K562 (cell line): ENCODE measurements at regions not wholly inside any gene's neighbourhood (a gene's known extent, or its start where the extent isn't known, plus 50 kb on each side); places are given as distances from the start of the nearest gene placed in this dataset.

Experiments
- ATAC-seq: fragments of 200-7000 bp; cut with Tn5 transposase; 3 replicates; pipeline ENCODE4 v1.9.1; 2020; ENCODE audit warnings: moderate library complexity
- BruUV-seq: library from RNA; stranded (reverse); fragments of 400-500 nt; replicated peaks from 2 replicates; lab custom pipeline; 2021; lab: Mats Ljungman, UMichigan
- CTCF ChIA-PET: fragments of 300-600 bp; formaldehyde crosslinking; extraction: SDS; loops from one replicate; lab custom pipeline; 2021; ENCODE audit warnings: low intra/inter-chr PET ratio; lab: Yijun Ruan, JAX
- POLR2A ChIA-PET: fragments of 300-600, 350-650 bp; sonication (Branson Sonifier 250); formaldehyde crosslinking; extraction: SDS; loops from one replicate; lab custom pipeline; 2021; ENCODE audit warnings: antibody characterized with exemption, inconsistent platforms; lab: Yijun Ruan, JAX
- DNase-seq, 4 experiments: peaks; one replicate each; pipeline versions ENCODE4 v3.0.0 to v3.0.0-alpha.2; 2011 to 2018; ENCODE audit warnings: low spot score in 3 of 4, mixed read lengths in 3 of 4; ENCODE audit errors: extremely low read depth in 1 of 4
- FAIRE-seq: peaks from 2 replicates; lab custom pipeline; 2011; peaks lifted over from hg19 to GRCh38; lab: Jason Lieb, UNC
- H2AFZ ChIP-seq: 2 replicates; pipeline ENCODE4 v1.6.0; 2011; ENCODE audit warnings: low read depth, low read length, control low read depth, inconsistent platforms
- H3K27ac ChIP-seq: fragments of 200-600 bp; 3 replicates; pipeline ENCODE4 v1.8.0; 2011; ENCODE audit warnings: low read depth, mild to moderate bottlenecking, control low read depth, inconsistent platforms, low read length, moderate library complexity, mixed read lengths; ENCODE audit errors: extremely low read depth
- H3K27me3 ChIP-seq, 2 experiments: fragments of 300-600 bp in 1 of 2; 2 replicates in 1 of 2; 3 replicates in 1 of 2; pipeline versions ENCODE4 v1.6.0 to v1.8.0; 2011; ENCODE audit warnings: inconsistent platforms in 2 of 2, low read length in 2 of 2, mild to moderate bottlenecking in 1 of 2, mixed read lengths in 1 of 2, moderate library complexity in 1 of 2; ENCODE audit not compliant: control insufficient read depth in 2 of 2, insufficient read depth in 2 of 2
- H3K36me3 ChIP-seq: fragments of 300-600 bp; 3 replicates; pipeline ENCODE4 v1.8.0; 2011; ENCODE audit warnings: mild to moderate bottlenecking, low read length, inconsistent platforms; ENCODE audit not compliant: control insufficient read depth, insufficient read depth
- H3K4me1 ChIP-seq, 2 experiments: fragments of 200-600 bp in 1 of 2; replicated peaks in 1 of 2; 2 replicates in 1 of 2; 3 replicates in 1 of 2; pipeline versions ENCODE4 v1.5.1 to v1.8.0; 2011; ENCODE audit warnings: inconsistent platforms in 2 of 2, low read length in 2 of 2, mild to moderate bottlenecking in 1 of 2, mixed read lengths in 1 of 2, moderate library complexity in 1 of 2; ENCODE audit not compliant: control insufficient read depth in 2 of 2, insufficient read depth in 2 of 2
- H3K4me2 ChIP-seq: 2 replicates; pipeline ENCODE4 v1.6.1; 2011; ENCODE audit warnings: low read length, control low read depth, inconsistent platforms, mixed read lengths; ENCODE audit not compliant: insufficient read depth
- H3K4me3 ChIP-seq: fragments of 200-600 bp; sonication (generic), shearing (Covaris generic); 2 replicates; pipeline ENCODE4 v1.5.1; 2016; ENCODE audit warnings: control low read depth, inconsistent platforms
- H3K79me2 ChIP-seq: fragments of 200-600 bp; 3 replicates; pipeline ENCODE4 v1.8.0; 2011; ENCODE audit warnings: low read length, inconsistent platforms; ENCODE audit not compliant: control insufficient read depth, insufficient read depth
- H3K9ac ChIP-seq, 2 experiments: 2 replicates each; pipeline versions ENCODE4 v1.6.0 to v1.6.1; 2011; ENCODE audit warnings: low read depth in 2 of 2, low read length in 2 of 2, control low read depth in 1 of 2, inconsistent platforms in 1 of 2, mild to moderate bottlenecking in 1 of 2, mixed read lengths in 1 of 2; ENCODE audit not compliant: insufficient read depth in 1 of 2
- H3K9me1 ChIP-seq: one replicate; pipeline ENCODE4 v1.6.0; 2011; ENCODE audit warnings: inconsistent platforms, mild to moderate bottlenecking, low read length, moderate library complexity; ENCODE audit not compliant: control insufficient read depth, insufficient read depth
- H3K9me3 ChIP-seq: replicated peaks from 2 replicates; pipeline ENCODE4 v1.5.1; 2011; ENCODE audit warnings: low read depth, low read length, inconsistent platforms; ENCODE audit not compliant: control insufficient read depth, insufficient read depth
- H4K20me1 ChIP-seq: replicated peaks from 2 replicates; pipeline ENCODE4 v1.6.1; 2011; ENCODE audit warnings: low read length, inconsistent platforms, mixed read lengths; ENCODE audit not compliant: control insufficient read depth, insufficient read depth
- E2F3 ChIP-seq: fragments of 250-450 bp; sonication (Bioruptor Pico); IDR thresholded peaks from 2 replicates; pipeline ENCODE4 v1.4.0; 2020; ENCODE audit warnings: mild to moderate bottlenecking
- FOXK1 ChIP-seq: sonication (generic); formaldehyde crosslinking; IDR thresholded peaks from 2 replicates; pipeline ENCODE4 v1.8.0; 2022; ENCODE audit warnings: missing genetic modification reagents, mild to moderate bottlenecking, borderline replicate concordance
- FOXK2 ChIP-seq, 2 experiments: fragments of 450-650 bp; IDR thresholded peaks in 1 of 2; conservative IDR thresholded peaks in 1 of 2; 2 replicates each; pipeline ENCODE4 v1.6.1; 2016; ENCODE audit warnings: low read depth in 2 of 2, mild to moderate bottlenecking in 1 of 2
- ILF3 ChIP-seq: fragments of 450-650 bp; IDR thresholded peaks from 2 replicates; pipeline ENCODE4 v1.6.1; 2018; ENCODE audit warnings: antibody characterized with exemption, mild to moderate bottlenecking, moderate library complexity, borderline replicate concordance
- KDM2B ChIP-seq: fragments of 250-450 bp; sonication (Bioruptor Pico); IDR thresholded peaks from 2 replicates; pipeline ENCODE4 v1.8.0; 2021; ENCODE audit warnings: mild to moderate bottlenecking, moderate library complexity
- KLF1 ChIP-seq: fragments of 450-650 bp; IDR thresholded peaks from 2 replicates; pipeline ENCODE4 v1.6.1; 2016; ENCODE audit warnings: missing genetic modification characterization, missing compliant biosample characterization
- YBX1 ChIP-seq: fragments of 450-650 bp; IDR thresholded peaks from 2 replicates; pipeline ENCODE4 v1.7.1; 2016; ENCODE audit warnings: mild to moderate bottlenecking
- ZKSCAN1 ChIP-seq: fragments of 150-350 bp; IDR thresholded peaks from 2 replicates; pipeline ENCODE4 v1.6.1; 2016; ENCODE audit warnings: low read depth, low read length
- ZNF146 ChIP-seq: IDR thresholded peaks from one replicate; pipeline ENCODE4 v1.6.1; 2018; ENCODE audit warnings: missing compliant biosample characterization; ENCODE audit not compliant: unreplicated experiment
- ZNF431 ChIP-seq: sonication (generic); formaldehyde crosslinking; IDR thresholded peaks from 2 replicates; pipeline ENCODE4 v1.8.0; 2022; ENCODE audit warnings: mild to moderate bottlenecking, missing genetic modification reagents
- ZNF57 ChIP-seq: fragments of 450-650 bp; formaldehyde crosslinking; IDR thresholded peaks from 2 replicates; pipeline ENCODE4 v1.4.0; 2020; ENCODE audit warnings: mild to moderate bottlenecking, moderate library complexity
- ZNF785 ChIP-seq: fragments of 250-450 bp; sonication (Bioruptor Pico); IDR thresholded peaks from 2 replicates; pipeline ENCODE4 v1.4.0; 2020; ENCODE audit warnings: mild to moderate bottlenecking
- WGBS: fragments of 100-300 bp; shearing (Covaris generic); methylation state at CpG from one replicate; pipeline ENCODE4 v1.1.6; 2016; ENCODE audit warnings: low coverage, mixed read lengths; ENCODE audit not compliant: insufficient coverage; ENCODE audit errors: missing lambda C conversion rate; 5-methylcytosine and 5-hydroxymethylcytosine counted together
- in situ Hi-C: fragments of 300-500 bp; cut with MboI; formaldehyde crosslinking; loops from 4 replicates; pipeline ENCODE4 v1.15.0; 2018; ENCODE audit warnings: inconsistent platforms, mixed read lengths
- intact Hi-C: fragments of 100-400 bp; cut with micrococcal nuclease; formaldehyde crosslinking; loops from 2 replicates; pipeline ENCODE4 v1.14.2; 2022
- TF ChIP-seq, protein P1 (sequence below): fragments of 250-450 bp; sonication (Bioruptor Pico); IDR thresholded peaks from 2 replicates; pipeline ENCODE4 v1.4.0; 2020; ENCODE audit warnings: borderline replicate concordance
- TF ChIP-seq, protein P2 (sequence below): fragments of 250-450 bp; sonication (Bioruptor Pico); IDR thresholded peaks from 2 replicates; pipeline ENCODE4 v1.4.0; 2020; ENCODE audit warnings: mild to moderate bottlenecking, moderate library complexity
- TF ChIP-seq, protein P3 (sequence below): IDR thresholded peaks from 2 replicates; pipeline ENCODE4 v1.6.1; 2011; ENCODE audit warnings: borderline replicate concordance, low read depth, mild to moderate bottlenecking, moderate library complexity, low read length; ENCODE audit not compliant: insufficient read depth, poor library complexity, severe bottlenecking

DNA sequence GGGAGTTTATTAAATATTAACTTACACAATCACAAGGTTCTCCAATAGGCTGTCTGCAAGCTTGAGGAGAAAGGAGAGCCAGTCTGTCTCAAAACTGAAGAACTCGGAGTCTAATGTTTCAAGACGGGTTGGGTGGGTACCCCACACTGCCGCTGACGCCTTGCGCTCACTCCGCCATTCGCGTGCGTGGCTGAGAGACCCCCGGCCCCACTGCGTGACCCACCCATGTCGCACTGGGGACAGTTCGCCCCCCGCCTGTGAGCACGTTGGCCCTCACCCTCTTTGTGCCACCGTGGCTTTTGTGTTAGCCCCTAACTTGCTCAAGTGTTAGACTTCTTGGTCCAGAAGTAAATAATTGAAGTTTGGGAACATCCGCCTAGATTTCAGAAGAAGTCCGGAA lies 270.0 kb upstream of the ITGA1 start:
- Histone ChIP-seq H2AFZ (no peak overlapping the region), H4K20me1 (no peaks in the 10 kb centered on the region), H3K27ac (no peak overlapping the region), H3K27me3 (no peaks in the 10 kb centered on the region), H3K4me3 (no peak overlapping the region), H3K9me1 (no peaks in the 10 kb centered on the region), H3K9me3 (no peaks in the 10 kb centered on the region), H3K4me2 (no peak overlapping the region), H3K36me3 (no peaks in the 10 kb centered on the region), H3K79me2 (no peaks in the 10 kb centered on the region), H3K9ac (no peak overlapping the region), H3K4me1 (no peaks in the 10 kb centered on the region)
- TF ChIP-seq, protein P1, sequence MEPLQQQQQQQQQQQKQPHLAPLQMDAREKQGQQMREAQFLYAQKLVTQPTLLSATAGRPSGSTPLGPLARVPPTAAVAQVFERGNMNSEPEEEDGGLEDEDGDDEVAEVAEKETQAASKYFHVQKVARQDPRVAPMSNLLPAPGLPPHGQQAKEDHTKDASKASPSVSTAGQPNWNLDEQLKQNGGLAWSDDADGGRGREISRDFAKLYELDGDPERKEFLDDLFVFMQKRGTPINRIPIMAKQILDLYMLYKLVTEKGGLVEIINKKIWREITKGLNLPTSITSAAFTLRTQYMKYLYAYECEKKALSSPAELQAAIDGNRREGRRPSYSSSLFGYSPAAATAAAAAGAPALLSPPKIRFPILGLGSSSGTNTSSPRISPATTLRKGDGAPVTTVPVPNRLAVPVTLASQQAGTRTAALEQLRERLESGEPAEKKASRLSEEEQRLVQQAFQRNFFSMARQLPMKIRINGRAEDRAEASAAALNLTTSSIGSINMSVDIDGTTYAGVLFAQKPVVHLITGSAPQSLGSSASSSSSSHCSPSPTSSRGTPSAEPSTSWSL (CRISPR knock-in tag): no peak
- TF ChIP-seq FOXK1 (no peak), ILF3 (no peak), KLF1 (tag) (no peak), ZNF57 (CRISPR knock-in tag) (no peak), YBX1 (no peak), ZNF146 (CRISPR knock-in tag) (no peak), E2F3 (CRISPR knock-in tag) (no peak), ZNF431 (CRISPR knock-in tag) (no peak), KDM2B (no peak), ZKSCAN1 (no peak), ZNF785 (CRISPR knock-in tag) (no peak), FOXK2 (conservative IDR thresholded peaks at IDR 0.05 in 1 of 2, IDR thresholded peaks at IDR 0.05 in 1 of 2; ENCODE audit: low read depth in 2 of 2) (no peak)
- TF ChIP-seq, protein P2, sequence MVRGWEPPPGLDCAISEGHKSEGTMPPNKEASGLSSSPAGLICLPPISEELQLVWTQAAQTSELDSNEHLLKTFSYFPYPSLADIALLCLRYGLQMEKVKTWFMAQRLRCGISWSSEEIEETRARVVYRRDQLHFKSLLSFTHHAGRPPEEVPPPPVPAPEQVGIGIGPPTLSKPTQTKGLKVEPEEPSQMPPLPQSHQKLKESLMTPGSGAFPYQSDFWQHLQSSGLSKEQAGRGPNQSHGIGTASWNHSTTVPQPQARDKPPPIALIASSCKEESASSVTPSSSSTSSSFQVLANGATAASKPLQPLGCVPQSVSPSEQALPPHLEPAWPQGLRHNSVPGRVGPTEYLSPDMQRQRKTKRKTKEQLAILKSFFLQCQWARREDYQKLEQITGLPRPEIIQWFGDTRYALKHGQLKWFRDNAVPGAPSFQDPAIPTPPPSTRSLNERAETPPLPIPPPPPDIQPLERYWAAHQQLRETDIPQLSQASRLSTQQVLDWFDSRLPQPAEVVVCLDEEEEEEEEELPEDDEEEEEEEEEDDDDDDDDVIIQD: no peak
- TF ChIP-seq, protein P3, sequence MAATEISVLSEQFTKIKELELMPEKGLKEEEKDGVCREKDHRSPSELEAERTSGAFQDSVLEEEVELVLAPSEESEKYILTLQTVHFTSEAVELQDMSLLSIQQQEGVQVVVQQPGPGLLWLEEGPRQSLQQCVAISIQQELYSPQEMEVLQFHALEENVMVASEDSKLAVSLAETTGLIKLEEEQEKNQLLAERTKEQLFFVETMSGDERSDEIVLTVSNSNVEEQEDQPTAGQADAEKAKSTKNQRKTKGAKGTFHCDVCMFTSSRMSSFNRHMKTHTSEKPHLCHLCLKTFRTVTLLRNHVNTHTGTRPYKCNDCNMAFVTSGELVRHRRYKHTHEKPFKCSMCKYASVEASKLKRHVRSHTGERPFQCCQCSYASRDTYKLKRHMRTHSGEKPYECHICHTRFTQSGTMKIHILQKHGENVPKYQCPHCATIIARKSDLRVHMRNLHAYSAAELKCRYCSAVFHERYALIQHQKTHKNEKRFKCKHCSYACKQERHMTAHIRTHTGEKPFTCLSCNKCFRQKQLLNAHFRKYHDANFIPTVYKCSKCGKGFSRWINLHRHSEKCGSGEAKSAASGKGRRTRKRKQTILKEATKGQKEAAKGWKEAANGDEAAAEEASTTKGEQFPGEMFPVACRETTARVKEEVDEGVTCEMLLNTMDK: no peak
- ChIA-PET POLR2A (no interaction called here), CTCF (no interaction called here)
- intact Hi-C loops (no loop called here), in situ Hi-C loops (no loop called here)
- no TSS peak for BruUV-seq
- DNase-seq: no peak
- no peak for ATAC-seq
- no peak for FAIRE-seq
- 5% methylated on average over 13 of the region's 18 CpGs for WGBS
